K562 (cell line): ENCODE measurements at regions not wholly inside any gene's neighbourhood (a gene's known extent, or its start where the extent isn't known, plus 50 kb on each side); places are given as distances from the start of the nearest gene placed in this dataset.

Experiments
- ATAC-seq: fragments of 200-7000 bp; cut with Tn5 transposase; 3 replicates; pipeline ENCODE4 v1.9.1; 2020; ENCODE audit warnings: moderate library complexity
- BruUV-seq: library from RNA; stranded (reverse); fragments of 400-500 nt; replicated peaks from 2 replicates; lab custom pipeline; 2021; lab: Mats Ljungman, UMichigan
- CTCF ChIA-PET: fragments of 300-600 bp; formaldehyde crosslinking; extraction: SDS; loops from one replicate; lab custom pipeline; 2021; ENCODE audit warnings: low intra/inter-chr PET ratio; lab: Yijun Ruan, JAX
- POLR2A ChIA-PET: fragments of 300-600, 350-650 bp; sonication (Branson Sonifier 250); formaldehyde crosslinking; extraction: SDS; loops from one replicate; lab custom pipeline; 2021; ENCODE audit warnings: antibody characterized with exemption, inconsistent platforms; lab: Yijun Ruan, JAX
- DNase-seq, 4 experiments: peaks; one replicate each; pipeline versions ENCODE4 v3.0.0 to v3.0.0-alpha.2; 2011 to 2018; ENCODE audit warnings: low spot score in 3 of 4, mixed read lengths in 3 of 4; ENCODE audit errors: extremely low read depth in 1 of 4
- FAIRE-seq: peaks from 2 replicates; lab custom pipeline; 2011; peaks lifted over from hg19 to GRCh38; lab: Jason Lieb, UNC
- H2AFZ ChIP-seq: 2 replicates; pipeline ENCODE4 v1.6.0; 2011; ENCODE audit warnings: low read depth, low read length, control low read depth, inconsistent platforms
- H3K27ac ChIP-seq: fragments of 200-600 bp; 3 replicates; pipeline ENCODE4 v1.8.0; 2011; ENCODE audit warnings: low read depth, mild to moderate bottlenecking, control low read depth, inconsistent platforms, low read length, moderate library complexity, mixed read lengths; ENCODE audit errors: extremely low read depth
- H3K27me3 ChIP-seq, 2 experiments: fragments of 300-600 bp in 1 of 2; 2 replicates in 1 of 2; 3 replicates in 1 of 2; pipeline versions ENCODE4 v1.6.0 to v1.8.0; 2011; ENCODE audit warnings: inconsistent platforms in 2 of 2, low read length in 2 of 2, mild to moderate bottlenecking in 1 of 2, mixed read lengths in 1 of 2, moderate library complexity in 1 of 2; ENCODE audit not compliant: control insufficient read depth in 2 of 2, insufficient read depth in 2 of 2
- H3K36me3 ChIP-seq: fragments of 300-600 bp; 3 replicates; pipeline ENCODE4 v1.8.0; 2011; ENCODE audit warnings: mild to moderate bottlenecking, low read length, inconsistent platforms; ENCODE audit not compliant: control insufficient read depth, insufficient read depth
- H3K4me1 ChIP-seq, 2 experiments: fragments of 200-600 bp in 1 of 2; replicated peaks in 1 of 2; 2 replicates in 1 of 2; 3 replicates in 1 of 2; pipeline versions ENCODE4 v1.5.1 to v1.8.0; 2011; ENCODE audit warnings: inconsistent platforms in 2 of 2, low read length in 2 of 2, mild to moderate bottlenecking in 1 of 2, mixed read lengths in 1 of 2, moderate library complexity in 1 of 2; ENCODE audit not compliant: control insufficient read depth in 2 of 2, insufficient read depth in 2 of 2
- H3K4me2 ChIP-seq: 2 replicates; pipeline ENCODE4 v1.6.1; 2011; ENCODE audit warnings: low read length, control low read depth, inconsistent platforms, mixed read lengths; ENCODE audit not compliant: insufficient read depth
- H3K4me3 ChIP-seq: fragments of 200-600 bp; sonication (generic), shearing (Covaris generic); 2 replicates; pipeline ENCODE4 v1.5.1; 2016; ENCODE audit warnings: control low read depth, inconsistent platforms
- H3K79me2 ChIP-seq: fragments of 200-600 bp; 3 replicates; pipeline ENCODE4 v1.8.0; 2011; ENCODE audit warnings: low read length, inconsistent platforms; ENCODE audit not compliant: control insufficient read depth, insufficient read depth
- H3K9ac ChIP-seq, 2 experiments: 2 replicates each; pipeline versions ENCODE4 v1.6.0 to v1.6.1; 2011; ENCODE audit warnings: low read depth in 2 of 2, low read length in 2 of 2, control low read depth in 1 of 2, inconsistent platforms in 1 of 2, mild to moderate bottlenecking in 1 of 2, mixed read lengths in 1 of 2; ENCODE audit not compliant: insufficient read depth in 1 of 2
- H3K9me1 ChIP-seq: one replicate; pipeline ENCODE4 v1.6.0; 2011; ENCODE audit warnings: inconsistent platforms, mild to moderate bottlenecking, low read length, moderate library complexity; ENCODE audit not compliant: control insufficient read depth, insufficient read depth
- H3K9me3 ChIP-seq: replicated peaks from 2 replicates; pipeline ENCODE4 v1.5.1; 2011; ENCODE audit warnings: low read depth, low read length, inconsistent platforms; ENCODE audit not compliant: control insufficient read depth, insufficient read depth
- H4K20me1 ChIP-seq: replicated peaks from 2 replicates; pipeline ENCODE4 v1.6.1; 2011; ENCODE audit warnings: low read length, inconsistent platforms, mixed read lengths; ENCODE audit not compliant: control insufficient read depth, insufficient read depth
- ATF4 ChIP-seq: fragments of 450-650 bp; formaldehyde crosslinking; IDR thresholded peaks from 2 replicates; pipeline ENCODE4 v1.4.0; 2022; ENCODE audit warnings: mild to moderate bottlenecking, moderate library complexity
- ATF7 ChIP-seq: fragments of 450-650 bp; IDR thresholded peaks from 2 replicates; pipeline ENCODE4 v1.7.1; 2014; ENCODE audit warnings: mild to moderate bottlenecking, moderate library complexity
- CBX2 ChIP-seq: fragments of 200-600 bp; sonication (generic); IDR thresholded peaks from one replicate; pipeline ENCODE4 v1.6.1; 2012; ENCODE audit warnings: mild to moderate bottlenecking, low read length, inconsistent platforms; ENCODE audit not compliant: insufficient read depth, poor library complexity, severe bottlenecking
- CC2D1A ChIP-seq: fragments of 450-650 bp; IDR thresholded peaks from 2 replicates; pipeline ENCODE4 v1.6.1; 2017; ENCODE audit warnings: mild to moderate bottlenecking
- CSDE1 ChIP-seq, 2 experiments: fragments of 450-650 bp; IDR thresholded peaks; 2 replicates each; pipeline ENCODE4 v1.6.1; 2016; ENCODE audit warnings: mild to moderate bottlenecking in 1 of 2
- FOS ChIP-seq: IDR thresholded peaks from 3 replicates; pipeline ENCODE4 v1.6.1; 2011; ENCODE audit not compliant: insufficient read length; ENCODE audit errors: extremely low read depth
- HSF4 ChIP-seq: fragments of 250-450 bp; sonication (Bioruptor Pico); IDR thresholded peaks from 2 replicates; pipeline ENCODE4 v2.1.2; 2022; ENCODE audit warnings: mild to moderate bottlenecking, moderate library complexity, borderline replicate concordance
- SPI1 ChIP-seq: IDR thresholded peaks from 2 replicates; pipeline ENCODE4 v1.6.1; 2011; ENCODE audit warnings: low read depth, low read length, control low read depth, borderline replicate concordance
- TFE3 ChIP-seq: fragments of 450-650 bp; formaldehyde crosslinking; IDR thresholded peaks from 2 replicates; pipeline ENCODE4 v1.4.0; 2020; ENCODE audit warnings: mild to moderate bottlenecking, mixed read lengths
- ZNF197 ChIP-seq: fragments of 200-800 bp; sonication (Bioruptor generic); IDR thresholded peaks from 2 replicates; pipeline ENCODE4 v1.6.1; 2016; ENCODE audit warnings: low read depth, missing genetic modification characterization, missing compliant biosample characterization
- ZNF239 ChIP-seq: fragments of 250-450 bp; sonication (Bioruptor Pico); IDR thresholded peaks from 2 replicates; pipeline ENCODE4 v1.4.0; 2020; ENCODE audit warnings: mild to moderate bottlenecking
- ZNF586 ChIP-seq: fragments of 450-650 bp; formaldehyde crosslinking; conservative IDR thresholded peaks from 2 replicates; pipeline ENCODE4 v1.4.0; 2020; ENCODE audit warnings: mild to moderate bottlenecking, moderate library complexity
- ZNF717 ChIP-seq: fragments of 250-450 bp; sonication (Bioruptor Pico); IDR thresholded peaks from 2 replicates; pipeline ENCODE4 v1.5.0; 2021
- WGBS: fragments of 100-300 bp; shearing (Covaris generic); methylation state at CpG from one replicate; pipeline ENCODE4 v1.1.6; 2016; ENCODE audit warnings: low coverage, mixed read lengths; ENCODE audit not compliant: insufficient coverage; ENCODE audit errors: missing lambda C conversion rate; 5-methylcytosine and 5-hydroxymethylcytosine counted together
- in situ Hi-C: fragments of 300-500 bp; cut with MboI; formaldehyde crosslinking; loops from 4 replicates; pipeline ENCODE4 v1.15.0; 2018; ENCODE audit warnings: inconsistent platforms, mixed read lengths
- intact Hi-C: fragments of 100-400 bp; cut with micrococcal nuclease; formaldehyde crosslinking; loops from 2 replicates; pipeline ENCODE4 v1.14.2; 2022

GRCh38 chr6:87965806-87966205, 81.8 kb upstream of the SPACA1 start:
- Histone ChIP-seq H3K27ac (no peak overlapping the region), H3K9me3 (no peaks in the 10 kb centered on the region), H3K79me2 (no peaks in the 10 kb centered on the region), H3K4me1 (no peaks in the 10 kb centered on the region; a peak in 1 of 5 replicates), H2AFZ (no peak overlapping the region), H3K36me3 (no peaks in the 10 kb centered on the region), H3K27me3 (peaks cover 2 to 15% of the 10 kb centered on the region in 2 experiments; a peak in 3 of 5 replicates), H3K9me1 (no peaks in the 10 kb centered on the region), H4K20me1 (0 out of 2 replicates have a peak, but pooled peaks cover 3% of the 10 kb centered on the region), H3K9ac (no peak overlapping the region), H3K4me2 (no peak overlapping the region), H3K4me3 (no peak overlapping the region)
- ATAC-seq, result no peak
- WGBS, result 6% methylated on average over 2 of the region's 2 CpGs
- POLR2A ChIA-PET, result no interaction called here
- FAIRE-seq, result no peak
- in situ Hi-C loops, result no loop called here
- CTCF ChIA-PET, result no interaction called here
- DNase-seq, result no peak
- TF ChIP-seq CC2D1A (no peak), FOS (no peak), ATF7 (no peak), ATF4 (CRISPR knock-in tag) (no peak), SPI1 (0 out of 2 replicates have a peak, but pooled peaks have one; percentile 10)
- BruUV-seq, result no TSS peak
- intact Hi-C loops, result no loop called here

GRCh38 chr6:87959083-87959482, 88.6 kb upstream of the SPACA1 start:
- no peak for FAIRE-seq
- DNase-seq, result no peak
- POLR2A ChIA-PET, result no interaction called here
- no peak for TF ChIP-seq TFE3 (CRISPR knock-in tag)
- TF ChIP-seq ZNF586 (CRISPR knock-in tag), result no peak
- TF ChIP-seq HSF4 (CRISPR knock-in tag), result no peak
- TF ChIP-seq ZNF197 (CRISPR knock-in tag), result no peak
- no peak for TF ChIP-seq ZNF239
- TF ChIP-seq CSDE1 (IDR thresholded peaks at IDR 0.05), result no peak
- no peak for TF ChIP-seq ZNF717 (CRISPR knock-in tag)
- no peak for TF ChIP-seq CBX2

More at GRCh38 chr6:87959083-87959482, 88.6 kb upstream of the SPACA1 start:
- Histone ChIP-seq H3K27ac (no peak overlapping the region), H3K4me1 (no peaks in the 10 kb centered on the region), H3K9me1 (no peaks in the 10 kb centered on the region), H3K9me3 (no peaks in the 10 kb centered on the region), H3K4me3 (no peak overlapping the region), H4K20me1 (no peaks in the 10 kb centered on the region), H3K27me3 (no peaks in the 10 kb centered on the region), H3K4me2 (no peak overlapping the region), H3K36me3 (no peaks in the 10 kb centered on the region), H2AFZ (no peak overlapping the region), H3K79me2 (no peaks in the 10 kb centered on the region), H3K9ac (no peak overlapping the region)
- in situ Hi-C loops (no loop called here), intact Hi-C loops (no loop called here)
- ATAC-seq, result no peak
- no TSS peak for BruUV-seq
- 0% methylated on average over 1 of the region's 1 CpG for WGBS
- CTCF ChIA-PET, result no interaction called here
